ENCODE measurements at regions not wholly inside any gene's neighbourhood (a gene's known extent, or its start where the extent isn't known, plus 50 kb on each side); places are given as distances from the start of the nearest gene placed in this dataset.
"Not testable (repeated sequence)": the region's sequence is repeated elsewhere in the genome, so short reads cannot be mapped to it uniquely, and the experiment has no call there.

GRCh38 chr5:36505021-36505420, 101.4 kb upstream of the SLC1A3 start:
- H3K9ac ChIP-seq (ENCODE audit: low read length) = no peak overlapping the region
- no peaks in the 10 kb centered on the region for H3K79me2 ChIP-seq (ENCODE audit: low read length)
- H3K27ac ChIP-seq (ENCODE audit: low read length) = no peak overlapping the region
- H3K27me3 ChIP-seq (replicated peaks; ENCODE audit: insufficient read depth, low read length) = no peaks in the 10 kb centered on the region
- no peaks in the 10 kb centered on the region for H3K9me3 ChIP-seq (replicated peaks; ENCODE audit: insufficient read depth, low read length)
- H4K20me1 ChIP-seq (ENCODE audit: insufficient read depth, low read length) = no peaks in the 10 kb centered on the region
- H3K4me1 ChIP-seq (ENCODE audit: low read length) = no peaks in the 10 kb centered on the region
- no peaks in the 10 kb centered on the region for H3K36me3 ChIP-seq (replicated peaks; ENCODE audit: insufficient read depth, low read length)
- H3F3A ChIP-seq (ENCODE audit: insufficient read depth, low read length) = no peaks in the 10 kb centered on the region
- no peak overlapping the region for H3K4me2 ChIP-seq (ENCODE audit: low read depth, low read length)
- H3K9me2 ChIP-seq (replicated peaks; ENCODE audit: insufficient read depth, low read length) = no peaks in the 10 kb centered on the region
- TF ChIP-seq CTCF (IDR thresholded peaks at IDR 0.05; ENCODE audit: low read length) (no peak), EZH2 (optimal IDR thresholded peaks at IDR 0.05; ENCODE audit: low read depth, low read length) (no peak), EZH2phosphoT487 (IDR thresholded peaks at IDR 0.05; ENCODE audit: low read length) (no peak)
- no peak overlapping the region for H2AFZ ChIP-seq (ENCODE audit: low read length)
- DNase-seq = no peak
- no peak overlapping the region for H3K4me3 ChIP-seq (ENCODE audit: low read length)

- Histone ChIP-seq H3K4me1 (ENCODE audit: low read length) (no peaks in the 10 kb centered on the region), H3K4me2 (ENCODE audit: low read depth, low read length) (no peak overlapping the region), H3K4me3 (ENCODE audit: low read length) (no peak overlapping the region), H3K9ac (ENCODE audit: low read length) (no peak overlapping the region), H3K27ac (ENCODE audit: low read length) (no peak overlapping the region), H3K9me2 (replicated peaks; ENCODE audit: insufficient read depth, low read length) (no peaks in the 10 kb centered on the region), H4K20me1 (ENCODE audit: insufficient read depth, low read length) (no peaks in the 10 kb centered on the region), H3F3A (ENCODE audit: insufficient read depth, low read length) (no peaks in the 10 kb centered on the region), H3K27me3 (replicated peaks; ENCODE audit: insufficient read depth, low read length) (no peaks in the 10 kb centered on the region), H3K36me3 (replicated peaks; ENCODE audit: insufficient read depth, low read length) (no peaks in the 10 kb centered on the region), H2AFZ (ENCODE audit: low read length) (no peak overlapping the region), H3K9me3 (replicated peaks; ENCODE audit: insufficient read depth, low read length) (no peaks in the 10 kb centered on the region), H3K79me2 (ENCODE audit: low read length) (no peaks in the 10 kb centered on the region)
- TF ChIP-seq EZH2 (optimal IDR thresholded peaks at IDR 0.05; ENCODE audit: low read depth, low read length) (no peak), EZH2phosphoT487 (IDR thresholded peaks at IDR 0.05; ENCODE audit: low read length) (no peak), CTCF (IDR thresholded peaks at IDR 0.05; ENCODE audit: low read length) (peak; percentile 89)
- DNase-seq = peak; percentile 62
Observed at GRCh38 chr5:36507332-36507952, 99.0 kb upstream of the SLC1A3 start.

- H4K20me1 ChIP-seq (ENCODE audit: insufficient read depth, low read length); H3K4me1 ChIP-seq (ENCODE audit: low read length): not testable (repeated sequence)
- H2AFZ ChIP-seq (ENCODE audit: low read length) = 0 out of 2 replicates have a peak overlapping the region, but pooled peaks have one; percentile 45
Observed at GRCh38 chr5:36508331-36508730, 98.1 kb upstream of the SLC1A3 start.

DNA sequence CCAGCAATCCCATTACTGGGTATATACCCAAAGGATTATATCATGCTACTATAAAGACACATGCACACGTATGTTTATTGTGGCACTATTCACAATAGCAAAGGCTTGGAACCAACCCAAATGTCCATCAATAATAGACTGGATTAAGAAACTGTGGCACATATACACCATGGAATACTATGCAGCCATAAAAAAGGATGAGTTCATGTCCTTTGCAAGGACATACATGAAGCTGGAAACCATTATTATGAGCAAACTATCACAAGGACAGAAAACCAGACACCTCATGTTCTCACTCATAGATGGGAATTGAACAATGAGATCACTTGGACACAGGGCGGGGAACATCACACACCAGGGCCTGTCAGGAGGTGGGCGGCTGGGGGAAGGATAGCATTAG, 92.8 kb upstream of the SLC1A3 start:
- not testable (repeated sequence) for H3K4me3 ChIP-seq (ENCODE audit: low read length); H4K20me1 ChIP-seq (ENCODE audit: insufficient read depth, low read length); H3K79me2 ChIP-seq (ENCODE audit: low read length); DNase-seq; H3K4me1 ChIP-seq (ENCODE audit: low read length); H3K4me2 ChIP-seq (ENCODE audit: low read depth, low read length); H3K9me2 ChIP-seq (replicated peaks; ENCODE audit: insufficient read depth, low read length); H2AFZ ChIP-seq (ENCODE audit: low read length); H3K27me3 ChIP-seq (replicated peaks; ENCODE audit: insufficient read depth, low read length); H3K9ac ChIP-seq (ENCODE audit: low read length); H3K27ac ChIP-seq (ENCODE audit: low read length); H3K9me3 ChIP-seq (replicated peaks; ENCODE audit: insufficient read depth, low read length); H3F3A ChIP-seq (ENCODE audit: insufficient read depth, low read length); H3K36me3 ChIP-seq (replicated peaks; ENCODE audit: insufficient read depth, low read length)

More at GRCh38 chr5:36508331-36508730, 98.1 kb upstream of the SLC1A3 start:
- not testable (repeated sequence) for H3K4me3 ChIP-seq (ENCODE audit: low read length); H3K9ac ChIP-seq (ENCODE audit: low read length); H3K27ac ChIP-seq (ENCODE audit: low read length); H3K4me2 ChIP-seq (ENCODE audit: low read depth, low read length); H3K36me3 ChIP-seq (replicated peaks; ENCODE audit: insufficient read depth, low read length); DNase-seq; H3K9me2 ChIP-seq (replicated peaks; ENCODE audit: insufficient read depth, low read length); H3F3A ChIP-seq (ENCODE audit: insufficient read depth, low read length); H3K79me2 ChIP-seq (ENCODE audit: low read length); H3K9me3 ChIP-seq (replicated peaks; ENCODE audit: insufficient read depth, low read length); H3K27me3 ChIP-seq (replicated peaks; ENCODE audit: insufficient read depth, low read length)
